Muscle of leg (tissue), 3 donors: ENCODE measurements at regions not wholly inside any gene's neighbourhood (a gene's known extent, or its start where the extent isn't known, plus 50 kb on each side); places are given as distances from the start of the nearest gene placed in this dataset.
"Not testable (repeated sequence)": the region's sequence is repeated elsewhere in the genome, so short reads cannot be mapped to it uniquely, and the experiment has no call there.

ENCODE experiments used
- DNase-seq: peaks from one replicate; pipeline ENCODE4 v3.0.0; 2013
- H3K27ac ChIP-seq: one replicate; pipeline ENCODE4 v1.5.1; 2013; ENCODE audit warnings: mild to moderate bottlenecking, low read length, control low read depth
- H3K27me3 ChIP-seq: one replicate; pipeline ENCODE4 v1.6.1; 2013; ENCODE audit warnings: low read length; ENCODE audit not compliant: control insufficient read depth, insufficient read depth
- H3K36me3 ChIP-seq: one replicate; pipeline ENCODE4 v1.6.1; 2013; ENCODE audit warnings: low read length; ENCODE audit not compliant: control insufficient read depth, insufficient read depth
- H3K4me1 ChIP-seq: one replicate; pipeline ENCODE4 v1.6.1; 2013; ENCODE audit warnings: low read length; ENCODE audit not compliant: control insufficient read depth, insufficient read depth
- H3K4me3 ChIP-seq: one replicate; pipeline ENCODE4 v1.5.1; 2013; ENCODE audit warnings: low read length, control low read depth
- H3K9me3 ChIP-seq: replicated peaks from 2 replicates; pipeline ENCODE4 v1.6.1; 2013; ENCODE audit warnings: low read depth, low read length; ENCODE audit not compliant: control insufficient read depth
- WGBS: methylation state at CpG from one replicate; pipeline ENCODE4 v1.1.5; 2013; ENCODE audit warnings: missing lambda C conversion rate; ENCODE audit not compliant: insufficient coverage; 5-methylcytosine and 5-hydroxymethylcytosine counted together

GRCh38 chr1:168490306-168490705, 53.5 kb downstream of the XCL2 start:
- Histone ChIP-seq H3K36me3 (no peaks in the 10 kb centered on the region), H3K4me1 (peaks cover 2% of the 10 kb centered on the region), H3K9me3 (no peaks in the 10 kb centered on the region), H3K27ac (no peak overlapping the region), H3K27me3 (no peaks in the 10 kb centered on the region), H3K4me3 (no peak overlapping the region)
- DNase-seq: peak; percentile 67

- H3K27me3 ChIP-seq: no peaks in the 10 kb centered on the region
- peak; percentile 89 for DNase-seq
- H3K36me3 ChIP-seq: no peaks in the 10 kb centered on the region
- no CpG with 5 or more reads among the region's 1 CpG for WGBS
- no peak overlapping the region for H3K4me3 ChIP-seq
- H3K4me1 ChIP-seq: peaks cover 2% of the 10 kb centered on the region
- no peak overlapping the region for H3K27ac ChIP-seq
- no peaks in the 10 kb centered on the region for H3K9me3 ChIP-seq
Observed at GRCh38 chr1:168488138-168488537, 55.7 kb downstream of the XCL2 start.

- H3K36me3 ChIP-seq, H3K27ac ChIP-seq, H3K9me3 ChIP-seq, H3K27me3 ChIP-seq, H3K4me1 ChIP-seq, H3K4me3 ChIP-seq, DNase-seq: not testable (repeated sequence)
- WGBS: no CpG with 5 or more reads among the region's 1 CpG
Observed at GRCh38 chr1:168486820-168487219, 57.0 kb downstream of the XCL2 start.

GRCh38 chr1:168485048-168485447, 58.7 kb downstream of the XCL2 start:
- H3K9me3 ChIP-seq: no peaks in the 10 kb centered on the region
- H3K4me3 ChIP-seq: no peak overlapping the region
- no peaks in the 10 kb centered on the region for H3K36me3 ChIP-seq
- peaks cover 2% of the 10 kb centered on the region for H3K4me1 ChIP-seq
- no peaks in the 10 kb centered on the region for H3K27me3 ChIP-seq
- WGBS: no CpG with 5 or more reads among the region's 5 CpGs
- peak; percentile 57 for DNase-seq
- H3K27ac ChIP-seq: no peak overlapping the region

GRCh38 chr1:168484083-168484482, 59.7 kb downstream of the XCL2 start:
- no peak overlapping the region for H3K27ac ChIP-seq
- H3K36me3 ChIP-seq: no peaks in the 10 kb centered on the region
- H3K4me1 ChIP-seq: no peaks in the 10 kb centered on the region
- DNase-seq: no peak
- no peak overlapping the region for H3K4me3 ChIP-seq
- H3K9me3 ChIP-seq: no peaks in the 10 kb centered on the region
- no peaks in the 10 kb centered on the region for H3K27me3 ChIP-seq

- Histone ChIP-seq H3K4me3 (no peak overlapping the region), H3K4me1 (no peaks in the 10 kb centered on the region), H3K27ac (no peak overlapping the region), H3K36me3 (no peaks in the 10 kb centered on the region), H3K9me3 (no peaks in the 10 kb centered on the region), H3K27me3 (no peaks in the 10 kb centered on the region)
- WGBS: no CpG with 5 or more reads among the region's 1 CpG
- no peak for DNase-seq
Observed at GRCh38 chr1:168483539-168483938, 60.3 kb downstream of the XCL2 start.

GRCh38 chr1:168482106-168482505, 61.7 kb downstream of the XCL2 start:
- no peaks in the 10 kb centered on the region for H3K4me1 ChIP-seq
- H3K9me3 ChIP-seq: no peaks in the 10 kb centered on the region
- DNase-seq: no peak
- no peak overlapping the region for H3K4me3 ChIP-seq
- no peak overlapping the region for H3K27ac ChIP-seq
- H3K27me3 ChIP-seq: no peaks in the 10 kb centered on the region
- H3K36me3 ChIP-seq: no peaks in the 10 kb centered on the region

GRCh38 chr1:168481586-168481985, 62.2 kb downstream of the XCL2 start:
- no peak for DNase-seq
- WGBS: no CpG with 5 or more reads among the region's 4 CpGs
- no peaks in the 10 kb centered on the region for H3K27me3 ChIP-seq
- no peaks in the 10 kb centered on the region for H3K36me3 ChIP-seq
- no peaks in the 10 kb centered on the region for H3K4me1 ChIP-seq
- H3K4me3 ChIP-seq: no peak overlapping the region
- no peak overlapping the region for H3K27ac ChIP-seq
- H3K9me3 ChIP-seq: no peaks in the 10 kb centered on the region

- Histone ChIP-seq H3K4me3 (no peak overlapping the region), H3K27me3 (no peaks in the 10 kb centered on the region), H3K9me3 (no peaks in the 10 kb centered on the region), H3K4me1 (no peaks in the 10 kb centered on the region), H3K36me3 (no peaks in the 10 kb centered on the region), H3K27ac (no peak overlapping the region)
- no peak for DNase-seq
- 89% methylated on average over 2 of the region's 2 CpGs for WGBS
Observed at GRCh38 chr1:168480997-168481396, 62.8 kb downstream of the XCL2 start.

GRCh38 chr1:168477792-168478191, 66.0 kb downstream of the XCL2 start:
- peaks cover 7% of the 10 kb centered on the region for H3K9me3 ChIP-seq
- no peaks in the 10 kb centered on the region for H3K4me1 ChIP-seq
- H3K36me3 ChIP-seq: no peaks in the 10 kb centered on the region
- no peak overlapping the region for H3K4me3 ChIP-seq
- DNase-seq: no peak
- no peak overlapping the region for H3K27ac ChIP-seq
- H3K27me3 ChIP-seq: no peaks in the 10 kb centered on the region

GRCh38 chr1:168476588-168477385, 67.0 kb downstream of the XCL2 start:
- Histone ChIP-seq H3K4me3 (no peak overlapping the region), H3K27ac (no peak overlapping the region), H3K36me3 (no peaks in the 10 kb centered on the region), H3K9me3 (peaks cover 7% of the 10 kb centered on the region), H3K27me3 (no peaks in the 10 kb centered on the region), H3K4me1 (no peaks in the 10 kb centered on the region)
- DNase-seq: no peak
- WGBS: 63% methylated on average over 5 of the region's 7 CpGs
